ENCODE measurements at regions not wholly inside any gene's neighbourhood (a gene's known extent, or its start where the extent isn't known, plus 50 kb on each side); places are given as distances from the start of the nearest gene placed in this dataset.

DNA sequence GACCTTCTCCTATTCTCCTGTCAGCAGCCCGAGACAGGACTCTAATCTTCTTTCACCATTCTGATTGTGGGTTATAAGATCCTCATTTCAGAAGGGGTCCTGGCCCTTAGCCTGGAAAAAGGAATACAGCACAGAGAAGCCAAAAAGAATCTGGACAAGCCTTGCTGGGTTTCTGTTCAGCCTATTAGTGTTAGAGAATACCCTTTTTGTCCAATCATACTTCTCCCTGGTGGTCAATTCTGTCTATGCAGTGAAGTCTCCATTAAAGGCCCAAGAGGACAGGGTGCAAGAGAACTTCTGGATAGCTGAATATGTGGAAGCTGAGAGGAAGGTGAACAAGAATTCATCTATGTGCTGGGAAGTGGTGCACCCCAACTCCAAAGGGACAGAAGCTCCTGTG is 105.7 kb upstream of the AGA start:
- no peak for TF ChIP-seq ZNF274 (IDR thresholded peaks at IDR 0.05; ENCODE audit: low read depth, low read length)
- TF ChIP-seq YY1 (IDR thresholded peaks at IDR 0.05; ENCODE audit: insufficient read depth, insufficient read length), result no peak

Measured in NT2/D1 (cell line).